Smooth muscle cell of the brain vasculature (primary cell): ENCODE measurements at regions not wholly inside any gene's neighbourhood (a gene's known extent, or its start where the extent isn't known, plus 50 kb on each side); places are given as distances from the start of the nearest gene placed in this dataset.

Experiments used
- DNase-seq: peaks from one replicate; pipeline ENCODE4 v3.0.0-alpha.2; 2012; ENCODE audit warnings: low read depth, low spot score

DNA sequence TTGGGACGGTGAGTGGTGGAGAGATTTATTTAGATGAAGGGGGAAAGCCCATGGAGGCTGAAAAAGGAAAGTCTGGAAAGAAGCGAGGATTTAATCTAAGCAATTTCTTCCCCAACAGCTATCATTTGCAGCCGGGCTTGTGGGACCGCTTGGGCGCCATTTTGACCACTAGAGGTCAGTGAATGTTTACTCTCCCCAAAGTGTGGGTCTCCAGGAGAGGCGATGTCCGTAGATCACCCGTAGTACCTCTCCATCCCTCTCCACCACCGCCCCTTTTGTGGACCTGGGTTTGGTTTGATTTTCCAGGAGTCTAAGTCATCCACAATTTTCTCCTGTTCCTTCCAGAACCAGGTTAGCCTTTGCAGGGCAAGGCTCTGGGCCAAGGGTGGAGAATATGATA lies 91.2 kb upstream of the PARP11 start:
- no peak for DNase-seq

DNA sequence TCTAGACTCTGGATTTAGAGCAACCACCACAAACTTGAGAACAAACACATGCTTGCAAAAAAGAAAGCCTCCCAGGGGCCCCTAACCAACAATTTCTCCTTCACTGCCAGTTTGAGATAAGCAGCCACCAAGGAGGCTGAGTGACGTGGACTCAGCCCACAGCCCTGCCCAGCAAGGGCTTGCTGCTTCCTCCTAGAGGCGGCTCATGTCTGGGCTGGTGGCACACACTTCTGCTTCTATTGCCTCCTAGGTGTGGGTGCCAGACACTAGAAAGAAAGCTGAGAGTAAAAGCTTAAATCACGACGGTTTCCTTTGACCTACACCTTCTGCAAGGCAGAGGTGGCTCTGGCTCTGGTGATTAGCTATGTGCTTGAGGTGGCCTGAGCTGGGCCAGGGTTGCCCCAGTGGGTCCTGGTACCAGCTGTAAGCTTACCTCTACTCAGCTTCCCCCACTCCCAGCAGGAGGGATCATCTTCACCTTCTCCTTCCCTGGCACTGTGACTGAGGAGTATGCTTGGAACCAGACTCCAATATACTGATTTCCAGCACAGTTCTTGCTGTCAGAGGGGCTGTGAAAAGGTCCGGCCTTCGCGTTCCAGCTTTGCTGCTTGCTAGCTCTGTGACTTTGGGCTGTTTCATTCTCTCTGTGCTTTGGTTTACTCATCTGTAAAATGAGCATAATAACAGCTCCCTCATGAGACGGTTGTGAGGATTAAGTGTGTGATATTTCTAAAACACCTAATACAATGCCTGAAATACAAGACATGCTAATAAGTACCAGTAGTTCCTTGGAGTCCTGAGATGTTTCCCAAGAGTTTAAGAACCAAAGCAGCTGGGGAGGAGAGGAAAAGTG lies 89.7 kb upstream of the PARP11 start:
- DNase-seq: no peak

DNA sequence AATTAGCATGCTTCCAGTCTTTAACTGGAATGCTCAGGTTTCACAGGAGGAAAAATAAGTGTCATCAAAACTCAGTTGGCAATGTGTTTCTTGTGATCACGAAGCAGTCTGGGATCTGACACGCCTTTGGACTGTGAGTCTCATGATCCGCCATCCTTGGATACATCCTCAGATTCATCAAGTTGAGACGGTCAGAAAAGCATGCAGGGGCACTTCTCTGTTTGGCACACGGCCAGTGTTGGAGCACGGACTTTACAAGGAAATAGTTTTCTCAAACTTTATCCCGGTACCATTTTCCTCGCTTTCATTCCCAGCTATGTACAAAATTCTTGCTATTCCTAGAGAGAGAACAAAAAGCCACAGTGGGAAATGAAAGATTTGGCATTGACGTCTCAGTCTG lies 88.4 kb upstream of the PARP11 start:
- DNase-seq: no peak

DNA sequence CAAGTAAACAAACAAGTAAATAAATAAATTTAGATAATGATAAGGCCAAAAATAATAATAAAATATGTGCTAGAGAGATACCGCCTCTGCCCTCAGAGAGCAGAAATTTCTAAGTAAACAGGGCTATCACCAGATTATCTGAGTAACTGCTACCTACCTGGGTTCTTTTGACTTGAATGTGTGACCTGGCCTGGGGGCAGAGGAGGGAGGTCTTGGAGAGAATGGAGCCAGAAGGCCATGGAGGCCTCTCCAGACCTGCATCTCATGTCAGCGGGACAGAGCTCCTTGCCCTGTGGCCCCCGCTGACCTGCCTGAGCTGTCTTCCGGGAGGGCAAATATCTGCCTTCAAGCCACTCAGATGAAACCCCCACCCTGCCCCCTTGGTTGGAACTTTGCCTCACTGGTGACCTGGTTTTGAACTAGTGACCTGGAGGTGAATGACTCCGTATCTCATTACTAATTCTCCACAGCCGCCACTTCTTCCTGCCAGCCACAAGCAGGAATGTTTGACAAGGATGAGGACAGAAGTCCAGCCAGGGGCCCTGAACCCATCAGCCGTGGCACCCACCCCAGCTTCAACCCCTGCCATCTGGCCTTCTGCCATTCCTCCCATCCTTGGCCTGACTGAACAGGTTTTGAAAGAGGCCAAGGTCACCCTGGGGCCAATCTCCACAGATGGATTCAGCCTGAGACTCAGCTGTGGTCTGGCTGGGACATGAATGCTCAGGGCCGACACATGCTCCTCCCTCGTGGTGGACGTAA lies 86.8 kb upstream of the PARP11 start:
- DNase-seq: no peak

DNA sequence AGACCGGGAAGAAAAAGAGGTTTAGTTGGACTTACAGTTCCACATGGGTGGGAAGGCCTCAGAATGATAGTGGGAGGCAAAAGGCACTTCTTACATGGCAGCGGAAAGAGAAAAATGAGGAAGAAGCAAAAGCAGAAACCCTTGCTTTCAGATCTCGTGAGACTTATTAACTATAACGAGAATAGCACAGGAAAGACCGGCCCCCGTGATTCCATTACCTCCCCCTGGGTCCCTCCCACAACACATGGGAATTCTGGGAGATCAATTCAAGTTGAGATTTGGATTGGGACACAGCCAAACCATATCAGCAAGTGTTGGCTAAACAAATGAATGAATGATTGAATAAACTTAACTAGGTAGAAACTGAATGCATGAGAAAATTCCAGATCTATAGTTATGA lies 85.3 kb upstream of the PARP11 start:
- DNase-seq: no peak

DNA sequence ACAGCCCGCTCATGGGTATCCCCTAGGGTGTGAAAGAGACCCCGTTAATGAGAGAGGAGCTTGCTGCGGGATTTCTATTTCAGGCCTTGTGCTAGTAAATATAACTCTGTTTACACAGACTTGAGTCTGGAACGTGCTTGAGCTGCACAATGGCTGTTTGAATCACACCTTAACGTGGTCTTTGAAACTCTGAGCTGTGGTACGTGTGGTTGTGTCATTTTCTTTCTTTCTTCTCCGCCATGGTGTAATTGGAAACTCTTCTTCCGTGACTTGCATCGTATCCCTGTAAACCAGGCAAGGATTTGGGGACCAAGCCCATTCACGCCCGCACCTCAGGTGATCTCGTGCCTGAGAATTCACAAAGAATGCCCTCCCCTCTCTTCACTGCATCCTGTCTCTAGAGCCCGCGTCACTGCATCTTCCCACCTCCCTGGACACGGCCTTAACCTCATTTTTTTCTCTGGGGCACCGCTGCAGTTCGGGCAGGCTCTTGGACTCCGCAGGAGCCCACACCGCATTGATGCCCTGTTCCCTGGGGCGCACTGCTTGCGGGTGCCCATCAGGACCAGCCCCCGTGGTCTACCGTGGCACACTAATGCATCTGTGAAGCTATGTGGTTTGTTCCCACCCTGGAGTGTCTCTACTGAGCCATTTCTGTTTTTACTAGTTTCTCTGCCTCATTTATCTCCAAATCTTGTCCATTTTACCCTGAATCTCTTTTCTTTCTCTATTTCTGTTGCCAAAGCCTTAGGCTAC lies 78.4 kb upstream of the PARP11 start:
- no peak for DNase-seq

DNA sequence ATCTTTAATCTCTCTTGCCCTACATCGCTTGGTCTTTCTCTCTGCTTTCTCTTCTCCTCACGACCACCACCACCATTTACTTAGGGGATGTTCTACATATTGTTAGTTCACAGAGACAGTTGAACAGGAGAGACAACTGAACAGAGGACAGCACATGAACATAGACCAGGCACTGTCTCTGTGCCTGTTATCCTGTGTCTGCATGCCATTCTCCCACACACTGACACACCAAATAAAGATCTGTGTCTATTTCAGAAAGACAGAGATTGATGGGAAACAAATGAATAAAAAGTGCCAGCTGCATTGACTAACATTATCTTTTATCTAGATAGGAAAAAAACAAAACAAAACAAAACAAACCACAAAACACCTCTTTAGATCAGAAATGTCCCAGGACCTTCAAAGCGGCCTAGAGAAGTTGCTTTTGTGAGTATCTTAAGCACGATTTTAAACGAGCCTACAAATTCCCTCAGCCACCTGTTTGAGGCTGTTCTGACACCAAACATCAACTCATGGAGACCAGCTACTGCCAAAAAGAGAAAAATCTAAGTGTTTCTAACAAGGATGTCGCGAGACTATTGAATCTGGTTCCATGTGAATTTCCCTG lies 77.6 kb upstream of the PARP11 start:
- no peak for DNase-seq

DNA sequence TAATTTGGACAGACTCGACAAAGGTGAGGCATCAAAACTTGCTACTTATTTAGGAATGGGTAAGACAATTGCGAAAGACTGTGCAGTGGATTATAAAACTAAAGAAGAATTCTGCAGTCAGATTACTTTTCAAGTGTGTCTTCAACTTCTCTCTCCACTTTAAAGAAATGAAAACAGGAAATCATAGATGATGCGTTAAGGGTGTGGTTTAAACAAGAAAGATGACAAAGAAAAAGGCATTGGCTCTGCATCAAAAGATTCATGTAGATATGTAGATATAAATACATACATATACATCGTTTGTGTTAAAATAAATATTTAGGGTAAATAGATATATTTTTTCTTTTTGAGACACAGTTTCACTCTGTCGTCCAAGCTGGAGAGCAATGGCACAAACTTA lies 74.6 kb upstream of the PARP11 start:
- DNase-seq: no peak

DNA sequence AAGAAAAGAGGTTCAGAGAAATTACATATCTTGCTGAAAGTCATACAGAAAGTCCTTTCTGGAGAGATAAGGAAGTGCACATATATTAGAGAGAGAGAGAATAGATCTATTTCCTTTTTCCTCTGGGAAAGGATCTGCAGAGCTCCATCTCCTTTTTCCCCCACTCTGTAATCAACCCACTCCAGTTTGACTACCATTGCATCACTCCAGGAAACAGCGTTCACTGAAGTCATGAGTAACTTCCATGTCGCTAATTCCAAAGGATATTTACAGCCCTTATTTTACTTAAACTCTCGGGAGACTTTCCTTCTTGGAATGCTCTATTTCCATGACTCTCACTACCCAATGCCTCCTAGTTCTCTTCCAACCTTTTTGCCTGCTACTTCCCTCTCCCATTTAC lies 72.5 kb upstream of the PARP11 start:
- DNase-seq: no peak

DNA sequence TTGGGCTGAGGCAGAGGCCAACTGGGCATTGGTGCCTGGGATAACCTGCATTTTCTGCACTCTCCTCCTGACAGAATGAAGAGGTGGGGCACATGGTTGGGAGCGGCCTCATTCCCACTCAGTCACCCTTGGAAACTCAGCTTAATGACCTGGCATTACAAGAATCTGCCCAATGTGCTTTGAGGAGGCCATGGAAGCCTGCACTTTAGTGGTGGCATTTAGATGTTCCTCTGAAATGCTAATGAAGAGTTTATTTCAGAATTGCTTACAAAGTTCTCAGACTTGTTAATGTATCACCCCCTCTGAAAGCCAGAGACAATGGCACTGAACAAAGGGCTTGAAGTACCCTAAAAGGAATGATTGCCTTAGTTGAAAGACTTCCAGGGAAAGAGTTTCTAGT lies 71.4 kb upstream of the PARP11 start:
- DNase-seq: no peak

DNA sequence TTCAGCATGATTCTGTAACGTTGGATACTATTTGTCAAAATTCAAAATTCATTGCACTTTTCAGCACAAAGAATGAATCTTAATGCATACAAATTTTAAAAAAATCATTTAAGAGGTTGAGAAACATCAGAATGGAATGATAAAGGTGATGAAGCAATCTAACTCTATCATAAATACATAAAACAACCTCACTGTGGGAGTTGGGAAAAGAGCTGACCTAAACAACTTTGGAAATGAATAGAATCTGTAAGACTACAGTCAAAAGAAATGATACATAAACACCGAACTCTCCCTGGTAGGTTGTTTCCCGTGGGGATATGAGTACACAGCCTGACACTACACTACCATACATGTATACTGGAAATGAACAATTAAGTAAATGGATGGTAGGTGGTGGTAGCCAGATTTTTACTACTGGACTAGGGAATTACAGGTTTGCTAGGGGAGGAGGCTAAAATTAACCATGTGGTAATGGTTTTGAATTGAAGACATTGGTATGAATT lies 64.9 kb upstream of the PARP11 start:
- no peak for DNase-seq

DNA sequence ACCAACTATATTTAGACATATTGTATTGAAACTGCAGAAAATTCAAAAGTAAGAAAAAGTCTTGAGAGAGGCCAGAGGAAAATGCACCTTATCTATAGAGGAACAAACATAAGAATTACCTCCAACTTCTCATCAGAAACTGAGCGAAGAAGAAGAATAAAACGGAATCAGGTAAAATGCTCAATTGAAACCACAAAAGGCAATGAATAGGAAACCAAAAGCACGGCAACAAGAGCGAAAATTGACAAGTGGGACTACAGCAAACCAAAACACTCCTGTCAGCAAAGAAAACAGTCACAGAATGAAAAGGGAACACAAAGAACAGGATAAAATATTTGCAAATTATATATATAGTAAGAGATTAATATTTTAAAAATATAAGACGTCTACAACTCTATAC lies 61.9 kb upstream of the PARP11 start:
- no peak for DNase-seq

DNA sequence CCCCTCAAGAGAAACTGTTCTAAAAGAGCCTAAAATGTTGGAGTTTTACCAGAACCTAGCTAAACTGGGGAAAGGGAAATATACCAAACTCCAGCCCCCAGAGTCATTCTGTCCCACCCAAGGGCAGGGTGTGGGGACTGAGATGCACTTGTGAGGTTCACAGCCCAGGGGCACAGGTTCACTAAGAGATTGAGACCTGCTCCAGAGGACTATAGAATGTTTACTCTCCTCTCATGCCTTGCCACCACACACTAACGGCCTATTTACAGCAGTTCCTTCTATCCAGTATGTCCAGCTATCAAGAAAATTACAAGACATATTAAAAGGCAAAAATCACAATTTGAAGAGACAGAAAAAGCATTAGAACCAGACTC lies 60.6 kb upstream of the PARP11 start:
- no peak for DNase-seq

DNA sequence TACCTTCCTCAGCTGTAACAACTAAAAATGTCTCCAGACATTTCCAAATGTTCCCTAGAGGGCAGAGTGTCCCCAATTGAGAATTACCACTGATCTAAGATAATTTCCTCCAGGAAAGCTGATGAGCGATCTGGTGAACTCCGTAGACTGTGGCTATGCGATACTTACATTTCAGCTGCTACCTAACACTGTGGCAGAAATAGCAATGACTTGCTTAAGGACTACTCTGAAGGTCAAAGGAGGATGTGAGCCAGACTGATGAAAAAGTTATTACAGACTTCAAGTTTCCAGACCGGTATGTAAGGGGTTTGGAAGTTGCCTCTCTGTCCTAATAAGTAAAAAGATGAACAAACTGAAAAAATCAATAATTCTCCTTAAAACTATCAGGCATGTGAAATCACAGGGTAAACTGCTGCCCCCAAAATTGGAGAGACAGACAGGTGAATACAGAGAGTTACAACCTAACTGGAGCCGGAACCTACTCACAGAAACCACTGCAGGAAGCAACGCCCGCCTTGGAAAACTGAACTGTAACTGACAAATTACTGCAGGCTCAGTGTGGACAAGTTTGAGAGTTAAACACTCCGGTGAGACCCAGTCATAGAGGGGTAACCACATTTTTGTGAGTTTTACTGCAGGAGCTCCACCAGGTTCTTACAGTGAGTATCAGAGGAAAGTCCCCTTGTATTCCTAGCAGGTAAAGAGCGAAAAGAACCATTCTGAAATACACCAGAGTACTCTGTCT lies 60.0 kb upstream of the PARP11 start:
- DNase-seq: no peak

DNA sequence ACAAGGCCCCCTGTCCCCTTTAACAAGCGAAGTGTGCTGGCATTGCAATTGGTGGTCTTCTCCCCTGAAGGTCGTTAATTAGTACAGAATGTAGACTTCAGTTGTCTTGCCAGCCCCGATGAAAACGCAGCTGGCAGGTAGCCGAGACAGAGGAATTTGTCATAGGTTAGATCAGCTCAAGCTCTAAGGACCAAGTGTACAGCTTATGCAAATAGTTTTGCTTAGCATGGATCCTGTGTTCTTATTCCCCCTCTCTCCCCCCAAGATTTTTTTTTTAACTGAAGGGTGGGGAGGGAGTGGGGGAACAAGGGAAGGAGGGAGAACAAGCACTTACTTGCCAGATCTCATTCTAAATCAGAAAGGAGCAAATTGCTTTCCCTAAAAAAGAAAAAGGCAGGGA lies 58.6 kb upstream of the PARP11 start:
- no peak for DNase-seq

DNA sequence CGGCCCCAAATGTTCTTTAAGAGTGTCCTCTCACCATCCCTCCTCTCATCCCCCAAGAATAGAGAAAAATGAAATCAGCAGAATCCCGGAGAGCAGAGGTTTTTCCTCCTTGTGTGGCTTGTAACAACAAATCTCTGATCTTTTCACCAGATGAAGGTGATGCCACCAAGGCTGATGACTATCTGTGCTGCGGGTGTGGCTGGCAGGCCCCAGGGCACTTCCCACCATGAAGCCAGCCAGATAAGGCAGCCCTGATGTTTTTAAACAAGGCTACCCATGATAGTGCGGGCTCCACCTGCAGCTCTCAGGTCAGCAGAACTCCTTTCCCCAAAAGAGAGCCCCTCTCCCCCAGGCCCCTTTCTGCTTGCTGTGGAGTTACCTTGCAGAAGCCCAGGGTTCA lies 58.0 kb upstream of the PARP11 start:
- no peak for DNase-seq

DNA sequence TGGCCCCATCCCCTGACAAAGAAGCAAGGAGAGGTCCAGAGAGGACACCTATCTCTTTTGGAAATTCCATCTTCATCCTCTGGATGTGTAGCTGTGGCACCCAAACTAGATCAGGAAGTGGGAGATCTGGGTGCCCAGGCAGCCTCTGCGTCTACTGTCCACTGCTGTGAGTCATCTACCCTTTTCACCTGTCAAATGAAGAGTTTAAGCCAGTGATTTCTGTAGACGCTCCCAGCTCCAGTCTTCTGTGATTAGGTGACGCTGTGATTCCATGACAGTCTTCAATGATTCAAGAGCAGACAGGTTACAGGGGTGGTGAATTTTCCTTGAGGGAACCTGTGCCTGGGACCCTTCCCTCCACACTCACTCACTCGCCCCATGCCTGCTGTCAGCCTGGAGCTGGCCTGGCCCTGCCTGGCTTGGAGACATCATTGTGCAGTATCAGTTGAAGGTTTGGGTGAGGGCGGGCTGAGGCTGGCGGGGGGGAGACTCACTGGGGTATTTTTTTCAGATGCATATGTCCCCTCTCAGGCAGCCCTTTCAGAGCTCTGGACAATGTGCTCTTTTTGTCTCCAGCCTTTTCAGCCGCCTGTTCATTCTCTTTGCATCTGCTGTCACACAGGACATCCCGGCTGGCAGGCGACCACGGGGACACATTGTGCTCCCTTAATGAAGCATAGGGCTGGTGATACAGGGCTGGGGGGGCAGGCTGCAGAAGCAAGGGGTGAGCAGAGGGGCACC lies 56.8 kb upstream of the PARP11 start:
- DNase-seq: no peak

DNA sequence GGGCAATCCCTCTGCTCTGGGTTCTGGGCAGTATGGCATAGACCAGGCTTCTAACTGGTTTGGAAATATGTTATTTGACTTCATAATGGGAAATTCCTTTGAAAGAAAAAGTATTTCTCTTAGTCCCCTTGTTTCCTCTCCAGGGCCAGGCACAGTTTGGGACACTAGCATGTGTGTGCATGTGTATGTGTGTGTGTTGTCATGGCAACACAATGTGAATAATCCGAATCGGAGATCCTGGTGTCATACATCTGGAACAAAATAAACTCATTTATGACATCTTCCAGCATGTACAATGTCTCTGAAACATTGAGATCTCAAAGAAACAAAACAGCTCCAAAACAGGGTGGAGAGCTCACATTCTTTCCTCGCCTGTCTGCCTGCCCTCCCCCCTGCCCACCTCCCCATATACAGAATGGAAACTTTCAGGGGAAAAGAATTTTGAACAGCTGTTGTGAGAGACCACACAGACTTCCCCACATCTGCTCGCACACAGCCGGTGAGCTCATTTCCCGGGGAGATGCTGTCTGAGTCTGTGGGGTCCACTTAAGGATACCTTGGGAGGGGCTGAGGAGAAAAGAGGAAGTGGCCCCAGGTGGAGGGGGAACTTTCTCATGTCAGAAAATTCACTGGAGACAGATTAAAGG lies 55.5 kb upstream of the PARP11 start:
- DNase-seq: no peak

DNA sequence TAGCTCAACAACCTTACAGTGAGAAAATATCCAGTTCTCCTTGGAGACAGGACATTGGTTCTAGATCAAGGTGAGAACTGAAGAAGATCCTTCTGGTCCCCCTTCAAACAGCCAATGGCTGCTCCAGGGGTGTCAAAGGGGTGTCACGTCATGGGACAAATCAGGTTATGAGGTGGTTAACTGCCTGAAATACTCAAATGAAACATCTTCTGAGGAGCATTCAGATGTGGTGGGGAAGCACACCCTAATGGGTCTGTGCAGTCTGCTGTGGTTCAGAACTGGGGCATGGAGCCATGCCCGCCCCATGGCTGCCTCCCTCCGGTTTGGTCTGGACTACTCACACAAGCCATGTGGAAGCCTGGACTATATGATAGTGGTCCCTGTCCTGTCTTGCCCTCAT lies 52.4 kb upstream of the PARP11 start:
- DNase-seq: no peak

DNA sequence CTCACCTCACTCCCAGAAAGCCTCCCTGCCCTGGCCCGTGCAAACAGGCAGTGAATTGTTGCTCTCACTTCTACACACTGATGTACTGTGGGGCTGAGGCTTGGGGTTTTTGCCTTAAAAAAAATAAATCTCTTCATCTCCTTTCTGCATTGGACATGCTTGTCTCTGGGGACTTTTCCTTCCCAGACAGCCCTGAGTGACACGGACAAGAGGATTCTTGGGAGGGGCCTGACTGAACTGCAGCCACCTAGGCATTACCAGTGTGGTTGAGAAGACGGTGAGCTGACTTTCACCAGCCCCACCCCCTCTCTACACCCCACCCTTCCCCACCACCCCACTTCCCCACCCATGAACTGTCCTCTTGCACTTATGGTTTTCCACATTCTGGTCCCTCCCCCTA lies 51.6 kb upstream of the PARP11 start:
- DNase-seq: no peak
